ENCODE measurements at regions not wholly inside any gene's neighbourhood (a gene's known extent, or its start where the extent isn't known, plus 50 kb on each side); places are given as distances from the start of the nearest gene placed in this dataset.
"Not testable (repeated sequence)": the region's sequence is repeated elsewhere in the genome, so short reads cannot be mapped to it uniquely, and the experiment has no call there.

GRCh38 chr12:5308996-5309395, 122.9 kb upstream of the NTF3 start:
- no peak for DNase-seq

- DNase-seq = peak in 1 of 3 donors; percentile 32
Observed at GRCh38 chr12:5309654-5310053, 122.3 kb upstream of the NTF3 start.

DNA sequence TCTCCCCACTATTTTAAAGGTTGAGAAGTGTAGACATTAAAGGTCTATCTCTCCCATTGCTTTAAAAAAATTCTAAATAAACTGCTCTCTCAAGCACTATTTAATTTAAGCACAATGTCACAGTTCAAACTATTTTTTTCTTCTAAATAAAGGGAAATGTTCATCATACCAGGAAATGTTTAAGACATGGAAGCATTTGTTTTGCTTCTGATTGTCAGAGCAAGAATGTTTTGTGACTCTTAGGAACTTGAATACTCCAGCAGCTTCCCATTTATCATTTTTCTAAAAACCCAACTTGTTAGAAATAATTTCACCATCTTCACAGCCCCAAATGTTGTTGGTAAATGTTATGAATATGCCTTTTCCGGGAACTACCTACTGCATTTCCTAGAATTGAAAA, 121.8 kb upstream of the NTF3 start:
- no peak for DNase-seq

GRCh38 chr12:5317556-5317955, 114.4 kb upstream of the NTF3 start:
- DNase-seq = no peak

DNA sequence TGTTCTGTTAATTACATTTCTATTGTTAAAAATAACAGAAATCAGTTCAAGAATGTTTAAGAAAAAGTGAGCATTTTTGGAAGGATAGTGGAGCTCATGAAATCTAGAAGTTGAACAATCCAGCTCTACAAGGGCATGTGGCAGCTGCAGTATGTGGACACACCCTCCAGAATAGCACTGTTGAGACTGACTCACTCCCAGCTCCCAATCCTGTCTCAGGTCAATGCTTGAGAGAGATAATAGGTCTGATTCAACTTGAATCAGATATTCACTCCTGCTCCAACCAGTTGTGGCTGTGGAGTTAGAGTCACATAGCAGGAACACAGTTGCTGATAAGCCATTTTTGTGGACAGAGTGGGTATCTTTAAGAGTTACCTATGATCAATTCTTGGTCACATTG, 113.0 kb upstream of the NTF3 start:
- DNase-seq = peak in 1 of 3 donors; percentile 47

DNA sequence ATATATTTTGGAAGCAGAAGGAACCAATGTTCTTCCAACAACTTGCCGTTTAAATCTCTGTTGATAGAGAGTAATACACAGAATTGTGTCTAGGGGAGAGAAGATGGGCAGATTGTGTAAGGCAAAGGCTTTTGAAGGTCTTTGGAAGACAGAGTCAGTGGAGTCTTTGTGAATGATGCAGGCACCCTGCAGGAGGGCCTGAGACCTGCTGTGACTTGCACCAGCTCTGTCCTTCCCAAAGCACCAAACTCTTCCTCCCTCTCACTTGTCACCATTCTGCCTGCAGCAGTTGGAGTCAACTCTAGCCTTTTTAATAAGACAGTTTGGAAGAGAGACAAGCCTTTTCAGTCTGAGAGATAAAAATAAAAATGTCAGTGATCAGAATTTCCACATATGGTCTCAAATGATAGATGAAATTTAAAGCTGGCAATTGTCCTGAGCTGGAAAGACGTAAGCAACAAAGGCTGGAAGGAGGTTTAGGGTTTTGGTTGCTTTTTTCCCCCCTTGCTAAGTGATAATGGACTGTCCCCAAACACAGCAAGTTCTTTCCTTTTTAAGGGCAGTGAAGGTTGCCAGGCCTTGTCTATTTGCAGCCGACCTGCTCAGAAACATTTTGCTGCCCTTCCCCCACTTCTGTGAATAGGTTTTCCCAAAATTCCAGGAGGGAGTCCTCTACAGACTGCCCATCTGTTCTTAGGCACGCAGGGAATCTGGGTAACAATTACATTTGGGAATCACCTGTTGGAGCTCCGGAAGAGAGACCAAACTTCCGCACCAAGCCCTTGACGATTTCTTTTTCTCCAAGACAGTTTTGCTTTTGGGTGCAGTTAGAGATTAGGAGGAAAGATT, 103.0 kb upstream of the NTF3 start:
- peak; percentile 16 to 53 (median 16) for DNase-seq

DNA sequence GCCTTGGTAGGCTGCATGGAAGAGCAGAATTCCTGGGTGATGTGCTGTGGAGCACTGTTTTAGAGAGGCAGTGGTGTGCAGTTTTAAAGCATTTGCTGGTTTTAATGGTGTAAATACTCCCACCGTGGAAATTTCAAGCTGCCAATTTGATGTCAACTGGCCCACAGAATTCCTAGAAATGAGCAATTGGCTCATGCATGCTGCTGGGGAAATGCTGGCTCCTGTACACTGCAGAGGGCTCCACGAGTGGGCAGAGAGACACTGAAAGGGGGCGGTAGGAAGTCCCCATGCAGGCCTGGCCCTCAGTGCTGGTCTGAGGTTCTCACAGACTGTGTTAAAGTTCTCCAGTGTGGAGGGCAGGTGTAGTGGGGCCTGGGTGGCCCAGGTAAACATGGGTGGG, 99.4 kb upstream of the NTF3 start:
- DNase-seq = no peak

GRCh38 chr12:5333096-5333495, 98.8 kb upstream of the NTF3 start:
- peak; percentile 11 to 29 (median 20) for DNase-seq

DNA sequence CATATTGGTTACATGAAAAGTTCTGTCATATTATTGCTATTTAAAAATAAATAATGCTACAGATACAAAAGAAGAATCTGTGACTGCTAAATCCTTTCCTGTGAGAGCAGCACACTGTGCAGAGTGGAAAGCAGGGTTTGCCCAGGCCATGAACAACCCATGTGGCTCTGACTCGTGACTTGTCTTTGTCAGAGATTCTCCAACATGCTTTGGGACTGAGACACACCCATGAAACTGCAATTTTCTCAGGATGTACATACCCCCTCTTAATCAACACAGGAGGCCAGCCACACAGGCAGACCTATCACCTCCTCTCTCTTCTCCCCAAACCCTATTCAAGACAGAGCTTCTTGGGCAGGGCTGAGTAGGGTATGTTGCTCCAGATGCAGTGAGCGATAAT, 96.8 kb upstream of the NTF3 start:
- DNase-seq = peak in 1 of 3 donors; percentile 3

GRCh38 chr12:5341086-5341485, 90.8 kb upstream of the NTF3 start:
- not testable (repeated sequence) for DNase-seq

GRCh38 chr12:5343711-5344110, 88.2 kb upstream of the NTF3 start:
- DNase-seq = no peak

GRCh38 chr12:5344131-5344530, 87.8 kb upstream of the NTF3 start:
- no peak for DNase-seq

DNA sequence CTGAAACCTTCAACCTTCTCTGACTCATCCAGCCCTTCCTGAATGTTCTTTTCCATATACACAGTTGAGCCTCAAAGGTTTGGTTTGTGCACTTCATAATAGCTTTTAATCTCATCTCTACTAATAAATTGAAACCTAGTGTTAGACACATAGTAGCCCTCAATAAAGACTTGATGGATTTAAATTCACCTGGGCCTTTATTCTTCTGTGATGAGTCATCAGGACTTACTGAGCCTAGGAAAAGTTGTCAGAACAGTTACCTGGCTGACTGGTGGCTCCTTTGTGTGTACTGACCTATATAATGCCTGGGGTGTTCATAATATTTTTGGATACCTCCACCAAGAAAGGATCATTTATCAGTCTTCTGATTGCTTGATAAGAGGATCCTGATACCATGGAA, 86.4 kb upstream of the NTF3 start:
- no peak for DNase-seq

- DNase-seq = no peak
Observed at GRCh38 chr12:5348057-5348456, 83.9 kb upstream of the NTF3 start.

DNA sequence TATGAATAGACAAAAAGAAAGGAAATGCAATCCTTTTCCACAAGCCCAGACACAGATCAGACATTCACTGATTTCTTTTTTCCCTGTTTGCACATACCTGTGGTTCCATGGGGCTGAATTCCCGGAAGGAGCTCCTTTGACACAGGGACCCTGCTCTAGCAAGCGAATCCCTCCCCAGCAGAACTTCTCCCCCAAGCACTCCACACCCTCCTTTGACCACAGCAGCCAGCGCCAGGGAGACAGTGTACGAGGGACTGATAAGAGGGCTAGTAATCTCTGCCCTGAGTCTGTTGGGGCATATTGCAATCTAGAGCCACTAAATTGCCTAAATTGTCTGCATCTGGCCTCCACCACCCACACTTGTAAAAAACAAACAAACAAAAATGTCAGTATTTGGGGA, 83.4 kb upstream of the NTF3 start:
- no peak for DNase-seq

DNA sequence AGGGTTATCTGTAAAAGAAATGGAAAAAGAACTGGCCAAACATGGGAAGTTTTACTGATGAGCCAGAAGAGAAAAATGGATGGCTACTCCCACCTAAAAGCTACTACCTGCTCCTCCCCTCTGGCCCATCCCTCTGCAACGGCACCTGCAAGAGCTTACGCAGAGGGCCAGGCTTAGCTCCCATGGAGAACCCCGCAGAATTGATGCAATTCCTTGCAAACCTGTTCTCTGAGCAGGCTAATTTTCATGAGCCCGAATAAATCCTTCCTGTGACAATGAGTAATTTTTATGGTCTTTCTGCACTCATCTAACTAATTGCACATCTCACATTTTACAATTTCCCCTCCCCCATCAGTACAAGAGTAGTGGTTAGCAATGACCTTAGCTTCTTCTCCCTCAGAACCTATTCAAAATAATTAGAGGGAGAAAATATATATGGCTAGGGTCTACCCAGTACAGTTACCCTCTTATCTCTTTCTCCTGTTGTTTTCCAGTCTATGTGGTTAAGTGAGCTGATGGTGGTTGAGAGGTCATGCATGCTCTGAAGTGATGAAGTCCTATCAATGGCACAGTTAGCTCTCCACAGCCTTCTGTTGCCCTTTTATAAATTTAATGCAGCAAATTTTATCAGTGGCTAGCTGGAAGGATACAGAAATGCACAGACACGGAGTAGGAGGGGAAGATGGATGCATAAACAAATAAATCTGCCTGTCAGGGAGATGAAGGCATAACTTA, 67.7 kb upstream of the NTF3 start:
- DNase-seq = no peak

DNA sequence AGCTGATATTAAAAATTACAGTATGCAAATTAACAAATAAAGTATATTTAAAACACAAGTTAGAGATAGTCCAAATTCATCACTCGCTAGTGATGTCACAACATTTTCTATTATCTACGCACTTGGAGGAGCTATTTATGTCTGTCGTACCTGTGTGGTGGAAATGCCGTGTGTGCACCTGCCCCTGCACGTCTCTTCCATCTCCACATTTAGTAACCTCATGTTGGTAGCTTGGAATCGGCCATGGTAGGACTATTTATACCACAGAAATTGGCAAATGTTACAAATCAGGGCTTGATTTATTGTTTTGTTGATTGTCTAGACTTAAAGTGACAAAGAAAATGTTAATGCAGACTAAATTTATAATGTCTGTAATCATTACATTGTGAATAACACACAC, 62.6 kb upstream of the NTF3 start:
- no peak for DNase-seq

GRCh38 chr12:5371631-5372030, 60.3 kb upstream of the NTF3 start:
- no peak for DNase-seq

GRCh38 chr12:5374713-5375112, 57.2 kb upstream of the NTF3 start:
- no peak for DNase-seq

GRCh38 chr12:5375547-5376295, 56.2 kb upstream of the NTF3 start:
- DNase-seq = no peak

DNA sequence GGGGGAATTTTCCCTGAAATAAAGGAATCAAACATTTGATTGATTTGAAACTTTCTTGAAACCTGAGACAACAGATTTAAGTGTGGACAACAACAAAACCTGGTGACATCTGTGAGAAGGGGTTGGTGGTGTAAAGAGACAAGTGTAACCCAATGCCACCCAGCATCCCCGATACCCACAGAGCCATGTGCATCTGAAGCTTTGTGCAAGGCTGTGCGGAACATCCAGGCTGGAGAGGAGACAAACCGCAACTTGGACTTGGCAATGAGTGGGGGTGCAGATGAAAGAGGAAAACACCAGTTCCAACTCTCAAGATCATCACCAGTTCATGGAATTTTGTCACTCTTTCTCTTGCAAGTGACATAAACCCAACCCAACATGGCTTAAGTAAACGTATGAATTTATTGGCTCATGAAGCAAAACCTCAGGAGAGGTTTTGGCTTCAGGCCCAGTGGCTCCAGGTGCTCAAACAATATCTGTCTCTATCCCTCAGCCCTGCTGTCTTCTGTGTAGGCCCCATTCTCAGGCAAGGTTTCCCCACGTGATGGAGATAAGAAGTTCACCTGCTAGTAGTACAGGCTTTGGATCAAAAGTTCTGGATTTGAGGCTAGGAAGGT, 55.2 kb upstream of the NTF3 start:
- no peak for DNase-seq

GRCh38 chr12:5377997-5378592, 53.8 kb upstream of the NTF3 start:
- DNase-seq = peak in 2 of 3 donors; percentile 16 to 35

Measured in muscle of back (tissue), 3 donors.